ENCODE measurements at regions not wholly inside any gene's neighbourhood (a gene's known extent, or its start where the extent isn't known, plus 50 kb on each side); places are given as distances from the start of the nearest gene placed in this dataset.

DNA sequence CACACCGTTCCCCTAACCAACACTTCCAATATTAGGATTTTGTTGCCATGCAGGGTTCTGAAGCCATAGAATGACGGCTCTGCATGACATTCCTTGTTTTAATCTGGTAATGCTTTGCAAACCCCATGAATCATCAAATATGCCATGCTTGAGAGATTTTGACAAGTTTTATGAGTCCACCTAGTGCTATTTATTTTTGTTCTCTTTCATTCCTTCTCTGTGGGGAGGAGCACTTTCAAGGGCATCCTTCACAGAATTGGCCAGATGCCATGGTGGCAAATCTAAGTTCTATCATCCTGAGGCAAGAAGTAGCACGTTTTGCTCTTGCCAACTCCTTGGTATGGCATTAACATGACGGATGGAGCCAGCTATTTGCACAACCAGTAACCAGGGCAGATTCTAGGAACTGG is 268.4 kb downstream of the FAM76B start:
- intact Hi-C loops (cut with micrococcal nuclease; ENCODE audit: unreplicated experiment): no loop called here
- no peak for DNase-seq
- CTCF ChIA-PET: no interaction called here
- Histone ChIP-seq H3K27me3 (replicated peaks; ENCODE audit: control insufficient read depth, insufficient read depth, low read length) (no peaks in the 10 kb centered on the region), H3K36me3 (ENCODE audit: control insufficient read depth, insufficient read depth, low read length) (no peaks in the 10 kb centered on the region), H3K4me1 (no peaks in the 10 kb centered on the region), H3K4me3 (ENCODE audit: low read depth, low read length) (no peak overlapping the region), H3K9me3 (no peaks in the 10 kb centered on the region)
- Mint-ChIP-seq H3K9me3 (ENCODE audit: unreplicated experiment) (no peaks in the 10 kb centered on the region), H3K4me1 (ENCODE audit: low read depth, unreplicated experiment) (no peaks in the 10 kb centered on the region), H3K27ac (ENCODE audit: unreplicated experiment) (no peak overlapping the region), H3K4me3 (ENCODE audit: unreplicated experiment) (no peak overlapping the region), H3K27me3 (ENCODE audit: insufficient read depth, unreplicated experiment) (peaks cover under 1% of the 10 kb centered on the region), H3K36me3 (ENCODE audit: insufficient read depth, unreplicated experiment) (no peaks in the 10 kb centered on the region)
- BruUV-seq (replicated peaks): no TSS peak
- TF ChIP-seq, protein P1, sequence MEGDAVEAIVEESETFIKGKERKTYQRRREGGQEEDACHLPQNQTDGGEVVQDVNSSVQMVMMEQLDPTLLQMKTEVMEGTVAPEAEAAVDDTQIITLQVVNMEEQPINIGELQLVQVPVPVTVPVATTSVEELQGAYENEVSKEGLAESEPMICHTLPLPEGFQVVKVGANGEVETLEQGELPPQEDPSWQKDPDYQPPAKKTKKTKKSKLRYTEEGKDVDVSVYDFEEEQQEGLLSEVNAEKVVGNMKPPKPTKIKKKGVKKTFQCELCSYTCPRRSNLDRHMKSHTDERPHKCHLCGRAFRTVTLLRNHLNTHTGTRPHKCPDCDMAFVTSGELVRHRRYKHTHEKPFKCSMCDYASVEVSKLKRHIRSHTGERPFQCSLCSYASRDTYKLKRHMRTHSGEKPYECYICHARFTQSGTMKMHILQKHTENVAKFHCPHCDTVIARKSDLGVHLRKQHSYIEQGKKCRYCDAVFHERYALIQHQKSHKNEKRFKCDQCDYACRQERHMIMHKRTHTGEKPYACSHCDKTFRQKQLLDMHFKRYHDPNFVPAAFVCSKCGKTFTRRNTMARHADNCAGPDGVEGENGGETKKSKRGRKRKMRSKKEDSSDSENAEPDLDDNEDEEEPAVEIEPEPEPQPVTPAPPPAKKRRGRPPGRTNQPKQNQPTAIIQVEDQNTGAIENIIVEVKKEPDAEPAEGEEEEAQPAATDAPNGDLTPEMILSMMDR (IDR thresholded peaks at IDR 0.05; ENCODE audit: insufficient read depth in 1 of 2, low read depth in 1 of 2, low read length in 1 of 2, severe bottlenecking in 1 of 2, unreplicated experiment in 1 of 2): no peak
- POLR2A ChIA-PET: no interaction called here

DNA sequence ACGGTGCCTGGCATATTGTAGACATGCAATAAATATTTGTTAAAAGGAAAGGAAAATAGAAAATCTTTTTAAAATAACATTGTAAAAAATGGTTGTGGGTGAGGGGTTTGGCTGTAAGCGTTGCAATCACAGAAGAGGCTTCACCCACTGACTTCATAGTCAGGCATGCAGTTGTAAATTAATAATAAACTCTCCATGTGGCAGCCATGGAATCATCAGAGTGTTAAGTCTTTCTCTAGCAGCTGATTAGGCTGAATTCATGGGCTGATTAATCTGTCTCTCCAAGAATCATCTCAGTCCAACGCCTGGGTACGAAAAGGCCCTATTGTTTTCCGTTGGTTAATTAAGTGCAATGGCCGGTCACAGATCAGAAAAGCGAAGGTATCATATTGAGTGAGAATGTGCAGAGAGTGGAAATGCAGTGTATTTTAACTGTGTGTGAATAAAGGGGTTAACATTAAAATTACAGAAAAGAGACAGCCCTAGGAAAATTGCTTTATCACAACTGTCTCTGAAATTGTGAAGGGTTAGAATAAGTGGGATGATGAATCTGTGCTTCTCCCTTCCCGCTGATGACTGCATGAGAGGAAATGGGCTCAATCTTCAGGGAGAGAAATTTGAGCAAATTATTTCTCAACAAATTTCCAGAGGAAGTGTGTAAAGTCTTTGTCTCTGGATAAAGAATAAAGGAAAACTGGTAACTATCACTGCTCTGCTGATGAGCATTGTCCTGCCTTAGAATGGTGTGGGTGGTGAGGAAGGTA is 269.0 kb downstream of the FAM76B start:
- POLR2A ChIA-PET: no interaction called here
- CTCF ChIA-PET: no interaction called here
- no peaks in the 10 kb centered on the region for H3K36me3 Mint-ChIP-seq (ENCODE audit: insufficient read depth, unreplicated experiment)

GRCh38 chr11:95519912-95520311 is 269.7 kb downstream of the FAM76B start:
- Histone ChIP-seq H3K4me1 (no peaks in the 10 kb centered on the region), H3K9me3 (no peaks in the 10 kb centered on the region), H3K27me3 (replicated peaks; ENCODE audit: control insufficient read depth, insufficient read depth, low read length) (no peaks in the 10 kb centered on the region), H3K4me3 (ENCODE audit: low read depth, low read length) (no peak overlapping the region), H3K36me3 (ENCODE audit: control insufficient read depth, insufficient read depth, low read length) (no peaks in the 10 kb centered on the region)
- H3K4me3 Mint-ChIP-seq (ENCODE audit: unreplicated experiment): no peak overlapping the region
- BruUV-seq (replicated peaks): no TSS peak
- no peaks in the 10 kb centered on the region for H3K27me3 Mint-ChIP-seq (ENCODE audit: insufficient read depth, unreplicated experiment)
- no peaks in the 10 kb centered on the region for H3K9me3 Mint-ChIP-seq (ENCODE audit: unreplicated experiment)
- no peak overlapping the region for H3K27ac Mint-ChIP-seq (ENCODE audit: unreplicated experiment)
- intact Hi-C loops (cut with micrococcal nuclease; ENCODE audit: unreplicated experiment): no loop called here
- POLR2A ChIA-PET: no interaction called here
- no peaks in the 10 kb centered on the region for H3K4me1 Mint-ChIP-seq (ENCODE audit: low read depth, unreplicated experiment)
- DNase-seq: no peak
- TF ChIP-seq, protein P1 (IDR thresholded peaks at IDR 0.05; ENCODE audit: insufficient read depth in 1 of 2, low read depth in 1 of 2, low read length in 1 of 2, severe bottlenecking in 1 of 2, unreplicated experiment in 1 of 2): no peak
- CTCF ChIA-PET: no interaction called here
- no peaks in the 10 kb centered on the region for H3K36me3 Mint-ChIP-seq (ENCODE audit: insufficient read depth, unreplicated experiment)

More for the DNA sequence above, 269.0 kb downstream of the FAM76B start:
- H3K27me3 Mint-ChIP-seq (ENCODE audit: insufficient read depth, unreplicated experiment): no peaks in the 10 kb centered on the region
- no peaks in the 10 kb centered on the region for H3K36me3 ChIP-seq (ENCODE audit: control insufficient read depth, insufficient read depth, low read length)
- H3K4me1 ChIP-seq: no peaks in the 10 kb centered on the region
- H3K9me3 ChIP-seq: no peaks in the 10 kb centered on the region
- no peak overlapping the region for H3K4me3 ChIP-seq (ENCODE audit: low read depth, low read length)
- H3K27me3 ChIP-seq (replicated peaks; ENCODE audit: control insufficient read depth, insufficient read depth, low read length): no peaks in the 10 kb centered on the region
- no TSS peak for BruUV-seq (replicated peaks)
- H3K9me3 Mint-ChIP-seq (ENCODE audit: unreplicated experiment): no peaks in the 10 kb centered on the region
- H3K4me1 Mint-ChIP-seq (ENCODE audit: low read depth, unreplicated experiment): no peaks in the 10 kb centered on the region
- no peak for DNase-seq
- TF ChIP-seq, protein P1 (IDR thresholded peaks at IDR 0.05; ENCODE audit: insufficient read depth in 1 of 2, low read depth in 1 of 2, low read length in 1 of 2, severe bottlenecking in 1 of 2, unreplicated experiment in 1 of 2): no peak
- no peak overlapping the region for H3K4me3 Mint-ChIP-seq (ENCODE audit: unreplicated experiment)
- H3K27ac Mint-ChIP-seq (ENCODE audit: unreplicated experiment): no peak overlapping the region
- intact Hi-C loops (cut with micrococcal nuclease; ENCODE audit: unreplicated experiment): no loop called here

Data from Caco-2 (cell line).